GM21367 (cell line): ENCODE measurements at regions not wholly inside any gene's neighbourhood (a gene's known extent, or its start where the extent isn't known, plus 50 kb on each side); places are given as distances from the start of the nearest gene placed in this dataset.

Experiments
- ATAC-seq: cut with Tn5 transposase; IDR thresholded peaks from one replicate; pipeline ENCODE4 v1.9.1; 2021; ENCODE audit not compliant: unreplicated experiment

DNA sequence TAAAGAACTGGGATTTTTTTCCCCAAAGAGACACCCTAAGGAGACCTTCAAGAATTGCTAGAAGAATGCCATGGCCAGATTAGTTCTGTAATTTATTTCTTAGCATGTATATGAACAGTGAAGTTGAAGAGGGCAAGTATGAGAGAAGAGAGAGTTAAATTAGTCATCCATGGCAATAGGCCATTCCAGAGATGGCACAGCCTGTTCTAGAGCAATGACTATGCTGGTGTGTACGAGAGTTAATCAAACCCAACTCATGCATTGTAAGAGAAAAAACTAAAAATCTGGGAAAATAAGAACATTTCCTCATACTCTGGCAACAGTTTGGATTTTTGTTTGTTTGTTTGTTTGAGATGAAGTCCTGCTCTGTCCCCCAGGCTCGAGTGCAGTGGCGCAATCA, 112.1 kb upstream of the PIK3C3 start:
- no peak for ATAC-seq

DNA sequence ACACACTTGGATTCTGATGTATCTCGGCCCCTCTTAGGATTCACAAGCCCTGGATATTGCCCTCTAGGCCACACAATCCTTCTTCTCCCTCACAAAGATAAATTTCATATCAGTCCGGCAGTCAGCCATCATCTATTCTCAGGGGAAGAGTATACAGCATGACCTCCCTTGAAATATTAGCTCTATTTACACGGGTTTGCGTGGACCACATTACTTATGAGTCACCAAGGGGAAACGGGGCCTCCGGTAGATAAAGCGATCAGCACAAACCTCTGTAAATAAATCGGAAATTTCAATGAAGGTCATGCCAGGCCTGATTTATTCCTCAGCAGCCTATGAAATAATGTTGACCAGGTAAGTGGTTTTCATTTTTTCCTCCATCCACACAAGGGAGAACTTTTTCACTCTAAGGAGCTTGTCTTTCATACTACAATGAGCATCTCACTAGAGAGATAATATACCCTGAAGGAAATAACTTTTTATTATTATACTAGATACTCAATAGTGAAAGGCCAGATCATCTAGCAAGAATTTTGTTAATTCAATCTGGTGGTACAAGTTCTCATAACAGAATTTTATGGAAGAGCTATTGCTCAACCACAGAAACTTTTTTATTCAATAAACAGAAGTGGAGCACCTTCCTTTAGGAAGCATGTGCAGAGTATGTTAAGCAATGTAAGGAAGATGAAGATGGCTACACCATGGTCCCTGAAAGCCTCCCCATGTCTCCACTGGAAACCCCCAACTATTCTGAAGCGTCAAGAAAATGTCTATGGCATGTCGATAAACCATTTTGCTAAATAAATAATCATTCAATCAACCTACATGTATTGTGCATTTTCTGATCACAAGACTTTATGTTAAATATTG, 125.2 kb upstream of the PIK3C3 start:
- ATAC-seq, result no peak

DNA sequence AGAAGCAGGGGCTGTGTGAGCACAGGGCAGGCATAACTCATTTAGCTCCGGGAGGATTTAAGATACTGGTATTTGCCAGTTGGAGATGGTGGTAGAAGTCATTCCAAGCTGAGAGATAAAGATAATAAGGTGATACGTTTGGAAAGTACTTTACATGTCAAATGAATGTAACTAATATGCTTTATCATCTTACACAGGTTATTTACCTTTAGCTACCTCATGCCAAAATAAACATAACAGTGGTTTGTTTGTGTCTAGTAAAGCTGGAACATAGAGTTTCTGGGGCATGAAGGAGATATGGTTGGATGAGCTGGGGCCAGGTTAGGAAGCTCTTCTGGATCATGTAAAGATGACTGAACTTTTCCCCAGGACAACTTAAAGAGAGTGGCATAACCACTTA, 126.9 kb upstream of the PIK3C3 start:
- ATAC-seq, result no peak

DNA sequence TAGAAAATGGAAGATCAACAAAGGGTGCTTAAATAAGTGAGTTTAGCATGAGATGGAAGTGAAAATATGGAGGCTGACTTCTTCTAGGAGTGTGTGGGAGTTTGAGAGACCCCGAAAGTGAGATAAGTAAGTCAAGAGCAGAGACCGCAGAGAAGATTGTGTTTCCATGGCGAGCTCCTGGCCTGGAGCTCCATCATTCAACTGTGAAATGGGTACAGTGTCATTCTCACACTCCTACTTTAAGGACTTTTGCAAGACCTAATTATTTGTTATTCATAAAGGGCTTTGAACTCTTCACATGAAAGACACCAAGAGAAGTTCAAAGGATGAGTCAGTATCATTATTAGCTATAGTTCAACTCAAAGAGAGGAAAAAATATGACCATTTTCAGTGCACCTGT, 134.2 kb upstream of the PIK3C3 start:
- no peak for ATAC-seq

DNA sequence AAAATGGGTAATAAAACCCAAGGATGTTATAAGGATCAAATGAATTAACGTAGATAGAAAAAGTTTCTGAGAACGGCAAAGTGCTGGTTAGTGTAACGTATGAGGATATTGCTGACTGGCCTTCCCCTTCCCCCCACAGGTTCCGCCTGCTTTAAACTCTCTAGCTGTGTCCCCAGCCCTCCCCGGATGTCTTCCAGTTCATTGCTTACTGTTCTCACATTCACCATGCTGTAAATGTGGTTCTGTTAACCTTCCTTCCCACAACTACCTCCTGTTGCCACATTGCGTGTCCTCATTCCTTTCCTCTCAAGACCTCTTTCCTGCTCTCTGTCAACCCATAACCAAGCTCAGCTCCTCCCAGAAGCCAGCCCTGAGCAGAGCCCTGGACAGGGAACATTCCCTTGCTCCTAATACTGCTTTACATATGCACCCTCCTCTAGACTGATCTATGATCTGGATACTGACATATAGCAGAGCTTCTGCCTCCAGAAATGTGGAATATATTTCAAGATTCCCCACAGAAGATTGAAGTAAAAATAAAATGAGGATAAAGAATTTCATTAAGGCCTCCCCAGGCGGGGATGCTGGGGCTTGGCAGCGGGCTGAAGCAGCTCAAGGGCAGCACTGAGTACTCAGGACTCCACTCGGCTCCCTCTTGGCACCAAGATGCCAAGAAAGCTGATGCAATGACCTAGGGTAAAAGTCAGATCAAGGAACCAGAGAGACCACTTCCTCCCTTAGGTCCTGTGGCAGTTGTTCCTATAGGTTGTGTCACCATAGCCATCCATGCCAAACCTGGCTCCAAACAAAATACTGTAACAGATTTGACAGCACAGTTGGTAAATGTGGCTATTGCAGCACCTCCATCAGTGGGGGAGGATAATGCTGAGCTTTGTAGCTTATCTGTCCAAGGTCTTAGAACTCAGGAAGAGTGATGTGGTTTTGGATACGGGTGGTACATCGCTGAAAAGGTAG, 136.4 kb upstream of the PIK3C3 start:
- ATAC-seq, result no peak

DNA sequence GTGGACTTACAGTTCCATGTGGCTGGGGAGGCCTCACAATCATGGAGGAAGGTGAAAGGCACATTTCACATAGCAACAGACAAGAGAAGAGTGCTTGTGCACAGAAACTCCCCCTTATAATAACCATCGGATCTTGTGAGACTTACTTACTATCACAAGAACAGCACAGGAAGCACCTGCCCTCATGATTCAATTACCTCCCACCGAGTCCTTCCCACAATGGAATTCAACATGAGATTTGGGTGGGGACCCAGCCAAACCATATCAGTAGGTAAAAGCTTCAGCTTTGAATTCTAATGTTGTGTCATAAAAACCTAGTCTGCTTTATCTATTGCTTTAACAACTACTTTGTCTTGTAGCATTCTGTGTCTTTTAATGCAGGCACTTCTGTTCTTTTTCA, 140.4 kb upstream of the PIK3C3 start:
- ATAC-seq, result no peak

DNA sequence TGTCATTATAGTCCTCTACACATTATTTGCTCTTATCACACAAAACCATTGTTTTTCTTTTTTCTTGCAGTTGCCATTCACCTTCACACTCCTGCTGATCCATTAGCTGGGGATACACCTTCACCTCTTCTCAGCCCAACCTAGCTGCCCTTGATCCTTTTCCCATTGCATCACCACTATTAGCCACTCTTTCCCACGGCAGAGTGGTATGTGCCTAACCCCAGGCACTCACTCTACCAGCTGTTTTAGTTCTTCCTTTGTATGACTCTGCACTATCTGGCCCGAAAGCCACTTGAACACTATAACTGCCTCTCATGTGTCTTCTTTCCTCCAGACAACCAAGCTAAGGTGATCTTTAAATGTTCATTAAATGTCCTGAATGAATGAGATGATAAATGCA, 145.4 kb upstream of the PIK3C3 start:
- no peak for ATAC-seq

DNA sequence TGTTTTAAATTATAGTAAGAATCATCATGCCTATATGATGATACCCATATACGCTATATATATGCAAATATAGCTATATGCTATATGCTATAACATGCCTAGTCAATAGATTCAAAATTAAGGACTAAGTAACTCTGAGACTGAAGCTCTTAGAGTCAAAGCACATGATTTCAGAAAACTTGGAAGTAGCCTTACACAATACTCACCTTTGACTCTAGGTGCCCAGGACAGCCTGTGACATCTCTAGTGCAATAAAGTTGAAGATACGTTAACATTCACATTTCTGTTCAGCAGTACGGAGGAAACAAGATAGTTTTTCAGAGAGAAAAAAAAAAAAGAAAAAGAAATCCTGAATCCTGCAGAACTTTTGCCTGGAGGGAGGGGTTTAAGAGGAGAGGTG, 149.7 kb upstream of the PIK3C3 start:
- ATAC-seq, result no peak

DNA sequence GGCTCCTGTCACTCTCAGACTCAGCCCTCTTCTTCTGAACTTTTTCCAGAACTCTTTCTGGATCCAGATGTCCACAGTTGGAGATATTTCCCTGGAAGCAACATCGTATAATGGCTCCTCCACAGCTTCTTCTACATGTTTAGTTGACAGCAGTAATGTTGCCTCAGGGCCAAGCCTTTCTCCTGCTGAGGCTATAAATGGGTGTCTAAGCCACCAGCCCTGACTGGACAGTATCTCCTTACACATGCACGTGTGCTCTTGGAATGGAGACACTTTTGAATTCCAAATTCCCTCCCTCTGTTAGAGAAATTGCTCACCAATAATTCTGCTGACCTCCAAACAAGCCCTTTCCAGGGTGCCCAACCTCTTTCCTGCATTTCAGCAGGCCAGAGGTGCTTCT, 156.2 kb upstream of the PIK3C3 start:
- ATAC-seq, result no peak

DNA sequence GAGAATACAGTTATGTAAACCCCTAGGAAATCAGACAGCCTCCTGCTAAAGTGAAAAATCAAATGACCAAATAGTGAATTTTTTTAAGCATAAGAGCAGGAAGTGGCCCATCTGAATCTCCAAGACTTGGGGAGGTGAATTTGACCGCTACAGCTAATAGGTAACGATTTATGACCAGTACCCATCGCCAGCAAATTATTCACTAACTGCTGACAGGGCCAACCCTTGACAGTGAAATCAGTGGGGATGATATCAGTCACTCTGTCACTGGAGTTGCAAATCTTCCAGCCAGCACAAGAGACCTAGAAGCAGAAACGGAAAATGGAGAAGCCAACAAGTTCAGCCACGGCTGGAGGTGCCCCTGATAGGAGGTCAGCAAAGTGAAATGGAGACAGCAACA, 164.3 kb upstream of the PIK3C3 start:
- ATAC-seq, result no peak

DNA sequence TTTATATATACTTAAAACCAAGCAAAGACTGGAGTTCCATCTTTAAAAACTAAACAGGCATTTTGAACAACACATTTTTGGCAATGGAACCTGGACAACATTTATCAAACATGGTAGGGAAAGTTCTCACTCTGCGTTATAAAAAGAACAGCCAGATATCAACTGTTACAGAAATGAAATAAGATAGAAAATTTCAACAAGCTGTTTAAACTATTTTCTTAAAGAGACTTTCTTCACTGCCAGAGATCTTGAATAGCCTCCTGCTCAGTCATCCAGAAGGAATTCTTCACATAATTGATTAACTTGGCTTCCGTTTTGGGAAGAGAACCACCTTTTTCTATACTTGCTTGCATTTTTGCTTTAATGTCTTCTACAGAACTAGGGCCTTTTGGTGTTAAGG, 166.0 kb upstream of the PIK3C3 start:
- ATAC-seq, result no peak

DNA sequence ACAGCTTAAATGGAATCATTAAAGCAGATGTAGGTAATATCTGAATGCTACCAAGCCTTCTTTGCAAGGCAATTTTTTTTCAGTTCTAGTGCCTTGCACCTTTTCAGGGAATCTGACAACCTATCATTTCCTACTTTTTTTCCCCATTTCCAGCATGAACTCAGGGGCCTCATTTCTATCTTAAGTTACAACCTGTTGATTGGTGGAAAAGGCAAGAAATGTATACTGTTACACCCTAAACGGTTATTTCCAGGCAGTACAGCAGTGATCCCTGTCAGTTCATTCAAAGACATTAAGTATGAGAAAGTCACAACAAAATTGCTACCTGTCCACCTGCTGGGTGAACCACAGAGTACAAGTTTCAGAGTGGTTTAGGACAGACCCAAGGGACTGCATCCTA, 171.2 kb upstream of the PIK3C3 start:
- no peak for ATAC-seq

DNA sequence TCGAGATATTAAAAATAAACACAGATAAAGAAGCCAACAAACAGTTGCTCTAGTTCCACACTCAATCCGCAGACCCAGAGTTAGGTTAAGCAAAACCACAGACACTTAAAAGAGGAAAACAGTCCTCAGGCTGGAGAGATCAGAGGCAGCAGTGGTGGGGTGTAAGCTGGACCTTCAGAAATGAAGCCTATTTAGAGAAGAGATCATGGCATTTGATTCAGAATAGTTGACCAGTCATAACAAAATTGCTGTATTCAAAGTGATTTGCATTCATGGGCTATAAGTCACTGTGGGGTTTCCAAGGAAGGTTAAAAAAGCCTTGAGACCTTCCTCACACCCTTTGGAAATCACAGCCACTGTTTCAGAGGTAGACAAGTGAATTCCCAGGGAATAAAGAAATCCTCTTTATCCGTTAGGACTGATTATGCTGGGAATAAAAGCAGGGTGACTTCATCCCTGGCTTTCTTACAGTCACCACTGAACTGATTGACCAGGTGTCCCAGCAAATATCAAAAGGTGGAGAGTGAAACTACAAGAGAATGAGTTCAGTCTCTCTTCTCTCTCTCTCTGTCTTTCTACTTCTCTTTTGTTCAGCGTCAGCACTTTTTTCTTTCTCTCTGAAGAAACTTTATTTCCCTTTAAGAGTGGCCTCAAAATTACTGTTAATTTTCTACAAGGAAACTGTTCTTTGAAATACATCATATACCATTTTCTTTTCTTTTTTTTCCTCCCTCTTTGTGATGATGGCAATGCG, 171.8 kb upstream of the PIK3C3 start:
- no peak for ATAC-seq

DNA sequence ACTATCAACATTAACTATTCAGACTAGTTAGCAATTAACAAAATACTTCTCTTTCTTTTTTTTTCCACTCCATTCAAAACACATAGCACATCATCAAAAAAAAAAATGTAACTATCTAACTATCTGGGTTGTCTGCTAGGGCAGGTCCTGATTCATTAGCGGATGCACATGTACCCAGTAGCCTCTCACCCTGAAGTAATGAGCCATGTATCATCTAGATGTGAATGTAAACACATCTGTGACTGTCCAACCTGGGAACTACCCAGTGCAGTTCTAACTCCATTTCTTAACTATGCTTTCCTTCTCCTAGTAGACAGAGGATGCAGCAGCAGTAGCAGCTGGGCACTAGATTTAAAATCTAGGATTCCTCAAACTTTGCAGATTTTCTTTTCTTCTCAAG, 183.1 kb upstream of the PIK3C3 start:
- ATAC-seq, result no peak

DNA sequence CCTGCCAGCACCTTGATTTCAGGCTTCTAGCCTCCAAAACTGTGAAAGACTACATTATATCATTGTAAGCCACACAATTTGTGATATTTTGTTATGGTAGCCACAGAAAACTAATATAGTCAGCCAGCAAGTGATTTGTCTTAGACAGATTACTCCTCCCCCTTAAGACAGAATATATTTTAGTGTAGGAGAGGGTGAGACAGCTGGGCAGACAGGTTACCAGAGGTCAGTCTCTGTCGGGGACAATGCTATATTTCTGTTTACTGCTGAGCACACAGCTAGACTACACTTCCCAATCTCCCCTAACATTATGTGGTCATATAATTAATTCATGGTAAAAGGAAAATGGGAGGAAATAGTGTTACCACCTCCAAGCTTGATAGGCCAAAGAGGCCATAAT, 185.8 kb upstream of the PIK3C3 start:
- no peak for ATAC-seq

DNA sequence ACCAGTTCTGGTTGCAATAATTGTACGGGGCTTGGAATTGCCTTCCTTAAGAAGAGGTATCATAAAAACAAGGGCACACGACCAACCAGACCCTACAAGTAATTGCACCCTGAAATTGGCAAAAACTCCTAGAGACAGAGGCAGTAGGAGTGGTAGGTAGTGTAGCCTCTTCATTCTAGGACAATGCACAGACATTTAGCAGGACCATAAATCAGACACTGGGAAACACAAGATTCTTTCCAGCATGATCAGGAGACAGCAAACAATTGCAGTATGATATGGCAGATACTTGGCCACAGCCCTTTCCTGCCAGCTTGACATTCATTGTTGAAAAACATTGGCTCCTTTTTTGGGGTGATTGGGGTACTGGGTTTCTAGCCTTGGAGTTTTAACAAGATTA, 186.6 kb upstream of the PIK3C3 start:
- ATAC-seq, result no peak

DNA sequence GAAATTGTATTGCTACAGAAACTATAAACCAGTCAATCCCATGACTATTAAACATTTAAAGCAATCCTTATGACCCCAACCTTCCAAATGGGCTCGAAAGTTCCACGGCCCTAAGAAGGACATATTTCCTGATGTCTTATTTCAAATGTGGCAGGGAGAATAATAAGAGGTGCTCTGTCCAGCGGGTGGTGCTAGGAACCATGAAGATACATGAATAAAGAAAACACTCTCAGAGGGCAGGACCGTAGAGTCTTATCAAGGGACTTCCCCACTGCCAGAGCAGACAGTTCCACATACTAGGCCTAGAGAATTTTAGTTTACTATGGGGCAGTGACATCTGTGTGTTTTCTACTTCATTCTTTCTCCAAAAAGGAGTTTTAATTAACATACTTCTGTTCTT, 187.1 kb upstream of the PIK3C3 start:
- ATAC-seq, result no peak

DNA sequence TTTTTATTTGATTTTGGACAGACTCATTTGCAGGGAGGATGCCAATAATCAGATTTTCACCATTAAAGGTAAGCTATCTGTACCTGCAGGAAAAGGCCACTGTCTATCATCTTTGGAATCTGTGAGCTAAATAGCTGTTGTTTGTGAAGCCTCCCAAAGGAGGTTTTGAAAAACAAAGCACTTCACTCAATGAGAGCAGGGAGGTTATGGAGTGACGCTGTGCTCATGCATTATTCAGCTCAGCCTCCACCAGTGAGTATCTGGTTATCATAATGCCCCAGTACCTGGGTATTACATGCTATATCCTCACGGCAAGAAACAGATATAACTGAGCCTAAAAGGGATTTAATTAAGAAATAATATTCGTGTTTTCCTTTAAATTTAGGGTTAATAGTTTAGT, 189.6 kb upstream of the PIK3C3 start:
- no peak for ATAC-seq

DNA sequence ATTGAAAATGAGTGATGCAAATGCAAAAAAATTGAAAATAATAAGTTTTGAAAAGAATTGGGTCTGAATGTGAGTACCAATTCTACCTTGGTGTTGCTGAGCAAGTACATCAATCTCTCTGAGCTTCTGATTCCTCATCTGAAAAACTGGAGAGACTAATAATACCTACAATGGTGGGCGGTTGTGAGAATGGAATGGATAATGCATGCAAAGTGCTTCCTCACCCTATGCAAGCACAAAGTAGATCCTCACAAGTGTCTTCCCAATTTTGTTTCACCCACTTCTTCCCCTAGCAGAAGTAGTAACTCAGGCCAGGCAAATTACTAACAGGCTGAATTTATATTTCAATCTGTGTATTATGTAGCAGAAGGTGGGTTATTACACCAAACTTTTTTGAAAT, 191.7 kb upstream of the PIK3C3 start:
- ATAC-seq, result no peak

DNA sequence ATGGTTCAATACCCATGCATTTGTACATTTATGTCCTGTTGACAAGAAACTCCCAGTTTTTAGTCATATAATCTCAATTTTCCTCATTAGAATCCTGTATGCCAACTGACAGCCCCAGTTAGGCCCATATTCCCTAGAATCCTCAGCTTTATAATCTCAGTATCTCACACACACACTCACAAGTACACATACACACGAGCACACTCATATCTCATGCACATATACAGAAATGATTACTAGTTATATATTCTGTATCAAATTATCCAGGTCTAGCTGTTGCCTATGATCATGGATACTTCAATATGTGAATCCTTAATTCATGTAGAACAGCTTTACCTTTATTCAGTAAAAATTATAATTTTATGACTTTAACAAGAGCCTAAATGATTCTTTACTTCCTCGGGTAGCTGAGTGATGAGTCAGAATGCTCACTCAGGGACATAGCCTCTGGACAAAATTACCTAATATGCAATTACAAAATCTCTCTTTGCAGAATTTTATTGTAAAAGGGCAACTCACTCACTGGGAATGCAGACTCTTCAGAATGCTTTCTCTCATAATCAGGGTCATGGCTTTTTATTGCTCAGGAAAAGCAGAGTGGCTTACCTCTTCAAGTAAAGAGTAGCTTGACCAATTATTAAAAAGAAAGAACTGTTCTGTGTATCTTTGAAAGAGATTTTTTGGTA, 193.6 kb upstream of the PIK3C3 start:
- no peak for ATAC-seq

DNA sequence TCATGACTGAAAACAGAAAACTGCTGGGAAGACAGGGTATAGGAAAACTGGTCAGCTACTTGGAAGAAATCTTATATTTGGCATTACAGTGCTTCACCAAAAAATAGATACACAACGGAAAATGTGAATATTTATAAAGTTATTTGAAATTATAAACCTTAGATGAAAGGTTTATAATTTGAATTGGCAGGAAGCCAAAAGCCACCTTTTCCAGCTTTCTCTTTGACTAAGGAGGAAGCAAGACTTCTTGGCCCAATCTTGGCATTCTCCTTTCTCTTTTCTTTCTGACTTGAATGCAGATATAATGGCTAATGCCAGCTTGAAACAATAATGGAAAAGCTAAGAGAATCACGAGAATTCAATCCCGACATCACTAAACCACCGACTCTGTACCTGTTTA, 196.5 kb upstream of the PIK3C3 start:
- ATAC-seq, result no peak
